HCT116 (cell line): ENCODE measurements at regions not wholly inside any gene's neighbourhood (a gene's known extent, or its start where the extent isn't known, plus 50 kb on each side); places are given as distances from the start of the nearest gene placed in this dataset.

Experiments used
- ATAC-seq: fragments of 200-7000 bp; cut with Tn5 transposase; 2 replicates; pipeline ENCODE4 v1.9.1; 2020; ENCODE audit warnings: mild to moderate bottlenecking, moderate library complexity
- BruUV-seq: library from RNA; stranded (reverse); fragments of 400-500 nt; replicated peaks from 2 replicates; lab custom pipeline; 2021; lab: Mats Ljungman, UMichigan
- CTCF ChIA-PET: fragments of 300-600 bp; sonication (Branson Sonifier 250); formaldehyde crosslinking; loops from one replicate; lab custom pipeline; 2021; ENCODE audit warnings: antibody characterized with exemption; lab: Charles Lee
- POLR2A ChIA-PET: fragments of 300-600, 350-600 bp; sonication (Branson Sonifier 250); formaldehyde crosslinking; loops from one replicate; lab custom pipeline; 2021; ENCODE audit warnings: antibody characterized with exemption; lab: Charles Lee
- RAD21 ChIA-PET, 2 experiments: fragments of 300-600 bp; sonication (Branson Sonifier 250); formaldehyde crosslinking; loops; one replicate each; lab custom pipeline; 2023; ENCODE audit warnings: low total read pairs in 2 of 2; ENCODE audit not compliant: uncharacterized antibody in 2 of 2, unreplicated experiment in 2 of 2, low non-redundant PET in 1 of 2; lab: Charles Lee
- DNase-seq: peaks from one replicate; pipeline ENCODE4 v3.0.0-alpha.2; 2010; ENCODE audit warnings: low read depth, low spot score
- H2AFZ ChIP-seq: fragments of 200-600 bp; shearing (Covaris generic), sonication (generic); 2 replicates; pipeline ENCODE4 v1.6.1; 2017; ENCODE audit warnings: low read depth, mixed run types, mixed read lengths, antibody characterized with exemption, low read length; ENCODE audit not compliant: poor library complexity, severe bottlenecking
- H3K27ac ChIP-seq: 2 replicates; pipeline ENCODE4 v1.5.1; 2012; ENCODE audit warnings: low read depth, low read length
- H3K27me3 ChIP-seq: fragments of 200-600 bp; sonication (generic); 2 replicates; pipeline ENCODE4 v1.6.1; 2016; ENCODE audit warnings: mixed run types, low read length, mixed read lengths; ENCODE audit not compliant: insufficient read depth
- H3K36me3 ChIP-seq, 2 experiments: fragments of 200-500 bp in 1 of 2; fragments of 200-600 bp in 1 of 2; sonication (Bioruptor generic) in 1 of 2; sonication (generic) in 1 of 2; 2 replicates each; pipeline versions ENCODE4 v1.5.1 to v1.6.1; 2014 to 2016; ENCODE audit warnings: low read length in 2 of 2, inconsistent platforms in 1 of 2, mixed read lengths in 1 of 2, mixed run types in 1 of 2; ENCODE audit not compliant: insufficient read depth in 2 of 2, control insufficient read depth in 1 of 2
- H3K4me1 ChIP-seq, 2 experiments: fragments of 200-600 bp in 1 of 2; sonication (generic) in 1 of 2; 2 replicates each; pipeline versions ENCODE4 v1.5.1 to v1.6.1; 2012 to 2017; ENCODE audit warnings: low read length in 2 of 2, inconsistent platforms in 1 of 2, mild to moderate bottlenecking in 1 of 2, mixed read lengths in 1 of 2, mixed run types in 1 of 2, moderate library complexity in 1 of 2; ENCODE audit not compliant: insufficient read depth in 2 of 2, control insufficient read depth in 1 of 2
- H3K4me2 ChIP-seq: fragments of 200-600 bp; sonication (generic); 2 replicates; pipeline ENCODE4 v1.6.1; 2017; ENCODE audit warnings: mixed run types, low read length, mixed read lengths
- H3K4me3 ChIP-seq, 2 experiments: fragments of 200-600 bp in 1 of 2; sonication (generic) in 1 of 2; replicated peaks in 1 of 2; 2 replicates each; pipeline ENCODE4 v1.5.1; 2011 to 2016; ENCODE audit warnings: low read length in 2 of 2, control low read depth in 1 of 2, low read depth in 1 of 2, mild to moderate bottlenecking in 1 of 2, mixed read lengths in 1 of 2, mixed run types in 1 of 2
- H3K79me2 ChIP-seq: fragments of 200-600 bp; sonication (generic); 2 replicates; pipeline ENCODE4 v1.6.1; 2017; ENCODE audit warnings: mild to moderate bottlenecking, mixed run types, low read length, moderate library complexity, mixed read lengths; ENCODE audit not compliant: insufficient read depth
- H3K9ac ChIP-seq: fragments of 200-600 bp; sonication (generic); 2 replicates; pipeline ENCODE4 v1.6.1; 2016; ENCODE audit warnings: low read length, mixed read lengths
- H3K9me2 ChIP-seq: fragments of 200-600 bp; sonication (generic), shearing (Covaris generic); 2 replicates; pipeline ENCODE4 v1.6.1; 2017; ENCODE audit warnings: mixed run types, mild to moderate bottlenecking, moderate library complexity; ENCODE audit not compliant: insufficient read depth
- H3K9me3 ChIP-seq, 2 experiments: fragments of 200-500 bp in 1 of 2; fragments of 200-600 bp in 1 of 2; sonication (Bioruptor generic) in 1 of 2; sonication (generic) in 1 of 2; 2 replicates each; pipeline ENCODE4 v1.6.1; 2014 to 2017; ENCODE audit warnings: low read length in 2 of 2, mixed read lengths in 2 of 2, inconsistent platforms in 1 of 2, low read depth in 1 of 2, mild to moderate bottlenecking in 1 of 2, mixed run types in 1 of 2, moderate library complexity in 1 of 2; ENCODE audit not compliant: control insufficient read depth in 1 of 2, insufficient read depth in 1 of 2
- H4K20me1 ChIP-seq: fragments of 200-600 bp; sonication (generic), shearing (Covaris generic); 2 replicates; pipeline ENCODE4 v1.6.1; 2017; ENCODE audit warnings: mixed run types, mild to moderate bottlenecking, moderate library complexity; ENCODE audit not compliant: insufficient read depth
- CEBPB ChIP-seq: IDR thresholded peaks from 2 replicates; pipeline ENCODE4 v1.6.1; 2012; ENCODE audit warnings: low read depth
- EZH2 ChIP-seq: fragments of 200-600 bp; sonication (generic); IDR thresholded peaks from 2 replicates; pipeline ENCODE4 v1.6.1; 2017; ENCODE audit warnings: antibody characterized with exemption, mixed run types
- TCF7L2 ChIP-seq: IDR thresholded peaks from 2 replicates; pipeline ENCODE4 v1.7.0; 2011; ENCODE audit warnings: borderline replicate concordance, inconsistent platforms; ENCODE audit not compliant: insufficient read depth, insufficient read length; ENCODE audit errors: extremely low read depth
- intact Hi-C: fragments of 100-400 bp; cut with micrococcal nuclease; formaldehyde crosslinking; loops from 2 replicates; pipeline ENCODE4 v1.10.0; 2022
- TF ChIP-seq, protein P1 (sequence below): IDR thresholded peaks from 2 replicates; pipeline ENCODE4 v1.6.1; 2012

DNA sequence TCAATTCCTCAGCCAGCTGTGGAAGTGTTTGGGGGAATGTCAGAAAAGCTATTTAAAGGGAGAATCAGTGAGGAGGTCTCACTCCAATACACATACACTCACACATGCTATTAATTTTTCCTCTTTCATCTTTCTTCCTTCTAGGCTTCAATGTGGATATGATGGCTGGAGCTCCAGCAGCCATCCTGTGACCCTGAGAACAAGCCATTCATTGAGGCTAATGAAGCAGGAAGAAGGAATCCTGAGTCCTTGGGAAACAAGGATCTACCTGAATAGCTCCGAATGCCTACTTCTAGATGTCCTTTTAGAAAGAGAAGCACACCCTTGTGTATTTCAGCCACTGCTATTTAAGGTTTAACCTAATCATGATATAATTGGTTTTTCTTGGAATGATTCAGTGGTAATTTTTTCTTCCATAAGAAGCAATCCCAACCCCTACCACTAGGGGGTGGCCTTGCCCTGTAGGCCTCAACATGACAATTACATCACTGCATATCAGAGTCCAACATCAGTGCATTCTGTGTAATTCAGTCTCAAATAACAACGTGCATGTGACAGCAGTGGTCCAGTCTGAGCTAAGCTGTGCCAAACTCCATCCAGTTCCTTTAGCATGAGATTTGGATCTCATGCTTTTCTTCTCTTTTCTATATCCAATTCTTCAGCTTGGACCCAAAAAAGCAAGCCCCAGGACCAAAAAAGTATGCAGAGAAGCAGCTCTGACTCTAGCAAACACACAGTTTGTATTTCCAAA, 85.3 kb upstream of the ANKRD1 start (continued):
- peak; percentile 59 for TF ChIP-seq CEBPB
- TF ChIP-seq, protein P1, sequence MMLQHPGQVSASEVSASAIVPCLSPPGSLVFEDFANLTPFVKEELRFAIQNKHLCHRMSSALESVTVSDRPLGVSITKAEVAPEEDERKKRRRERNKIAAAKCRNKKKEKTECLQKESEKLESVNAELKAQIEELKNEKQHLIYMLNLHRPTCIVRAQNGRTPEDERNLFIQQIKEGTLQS: no peak
- no peak for TF ChIP-seq EZH2

DNA sequence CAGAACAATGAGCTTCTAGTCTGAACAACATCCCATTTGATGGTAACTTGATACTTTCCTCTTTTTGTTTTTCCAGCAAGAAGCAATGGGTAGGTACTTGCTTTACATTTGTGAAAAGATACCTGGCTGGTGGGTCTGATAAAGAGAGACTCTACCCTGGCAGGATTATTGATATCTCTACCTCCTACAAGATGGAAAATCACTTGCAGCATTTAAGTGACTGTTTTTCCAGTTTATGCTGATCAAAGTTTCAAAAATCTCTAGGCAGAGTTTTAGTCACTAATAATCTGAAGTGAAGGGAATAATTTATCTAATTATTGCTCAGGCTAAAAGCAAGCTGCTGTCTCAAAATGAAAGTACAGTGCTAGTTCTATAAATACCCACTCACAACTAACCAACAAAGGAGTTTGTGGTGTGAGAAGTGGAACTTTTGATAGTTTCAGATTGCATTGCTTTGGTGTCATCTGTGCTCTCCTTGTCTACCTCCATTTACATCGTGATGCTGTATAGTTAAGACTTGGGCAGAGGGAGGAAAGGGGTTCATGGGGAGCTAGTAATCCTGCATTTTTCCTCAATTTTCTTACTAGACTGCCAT, 86.0 kb upstream of the ANKRD1 start:
- ATAC-seq: peak; percentile 6; the same call in 1 of the 2 replicates
- ChIA-PET CTCF (interaction anchor here (0.6 to 4.1 kb wide), 6 partner anchors 9 to 291 kb away, joined by 3 to 42 read pairs (median 10); no protein-coding TSS in a partner anchor), RAD21 (interaction anchor here (0.7 kb wide), 2 partner anchors 243 to 244 kb away, joined by 3 read pairs; no protein-coding TSS in a partner anchor), POLR2A (no interaction called here)
- Histone ChIP-seq H3K4me3 (no peak overlapping the region), H3K27ac (no peak overlapping the region), H3K27me3 (no peaks in the 10 kb centered on the region), H3K36me3 (no peaks in the 10 kb centered on the region), H3K9ac (no peak overlapping the region), H3K9me2 (no peaks in the 10 kb centered on the region), H3K9me3 (no peaks in the 10 kb centered on the region), H3K79me2 (no peaks in the 10 kb centered on the region), H2AFZ (peak overlapping the region; percentile 43), H3K4me1 (no peaks in the 10 kb centered on the region), H4K20me1 (no peaks in the 10 kb centered on the region), H3K4me2 (no peak overlapping the region)
- BruUV-seq: no TSS peak
- no peak for DNase-seq
- no peak for TF ChIP-seq TCF7L2
- TF ChIP-seq, protein P1: no peak
- intact Hi-C loops: loop anchor here (1.0 to 10.0 kb wide), 3 partner anchors 244 to 908 kb away; no protein-coding TSS in a partner anchor
